ENCODE measurements at regions not wholly inside any gene's neighbourhood (a gene's known extent, or its start where the extent isn't known, plus 50 kb on each side); places are given as distances from the start of the nearest gene placed in this dataset.
"Not testable (repeated sequence)": the region's sequence is repeated elsewhere in the genome, so short reads cannot be mapped to it uniquely, and the experiment has no call there.

- FAIRE-seq = no peak
- DNase-seq (ENCODE audit: insufficient read length, low spot score) = no peak
- no peak for TF ChIP-seq CTCF (IDR thresholded peaks at IDR 0.05; ENCODE audit: insufficient read depth, missing control alignments)
These were observed 187.8 kb upstream of the TTC14 start for GRCh38 chr3:180414157-180414556.

- FAIRE-seq (no peak), DNase-seq (ENCODE audit: insufficient read length, low spot score) (no peak)
- no peak for TF ChIP-seq CTCF (IDR thresholded peaks at IDR 0.05; ENCODE audit: insufficient read depth, missing control alignments)
These were observed 185.8 kb upstream of the TTC14 start for GRCh38 chr3:180416111-180416594.

- DNase-seq (ENCODE audit: insufficient read length, low spot score) = no peak
- FAIRE-seq = no peak
- TF ChIP-seq CTCF (IDR thresholded peaks at IDR 0.05; ENCODE audit: insufficient read depth, missing control alignments) = no peak
These were observed 184.7 kb upstream of the TTC14 start for GRCh38 chr3:180417241-180417640.

GRCh38 chr3:180420016-180420415, 181.9 kb upstream of the TTC14 start:
- DNase-seq (ENCODE audit: insufficient read length, low spot score) = no peak
- no peak for TF ChIP-seq CTCF (IDR thresholded peaks at IDR 0.05; ENCODE audit: insufficient read depth, missing control alignments)
- FAIRE-seq = no peak

- FAIRE-seq (no peak), DNase-seq (ENCODE audit: insufficient read length, low spot score) (no peak)
- TF ChIP-seq CTCF (IDR thresholded peaks at IDR 0.05; ENCODE audit: insufficient read depth, missing control alignments) = no peak
These were observed 181.2 kb upstream of the TTC14 start for GRCh38 chr3:180420804-180421203.

GRCh38 chr3:180421221-180421620, 180.7 kb upstream of the TTC14 start:
- DNase-seq (ENCODE audit: insufficient read length, low spot score) (no peak), FAIRE-seq (no peak)
- TF ChIP-seq CTCF (IDR thresholded peaks at IDR 0.05; ENCODE audit: insufficient read depth, missing control alignments) = no peak

- no peak for FAIRE-seq
- no peak for DNase-seq (ENCODE audit: insufficient read length, low spot score)
- TF ChIP-seq CTCF (IDR thresholded peaks at IDR 0.05; ENCODE audit: insufficient read depth, missing control alignments) = no peak
These were observed 180.2 kb upstream of the TTC14 start for GRCh38 chr3:180421721-180422120.

GRCh38 chr3:180424305-180424704, 177.7 kb upstream of the TTC14 start:
- not testable (repeated sequence) for DNase-seq (ENCODE audit: insufficient read length, low spot score); FAIRE-seq
